Natural killer cell (primary cell): ENCODE measurements at regions not wholly inside any gene's neighbourhood (a gene's known extent, or its start where the extent isn't known, plus 50 kb on each side); places are given as distances from the start of the nearest gene placed in this dataset.

Experiments
- ATAC-seq, 3 donors: fragments of 150-1000 bp in 2 of 3; fragments of 200-7000 bp in 1 of 3; cut with Tn5 transposase; 1 replicate in 1 of 3; 2 replicates in 2 of 3; pipeline ENCODE4 v1.10.0; 2021; ENCODE audit warnings: mild to moderate bottlenecking in 2 of 3, moderate library complexity in 2 of 3
- DNase-seq, 2 donors: peaks; one replicate each; pipeline versions ENCODE4 v3.0.0 to v3.0.0-alpha.2; 2013 to 2021; ENCODE audit warnings: mixed read lengths in 1 of 2
- H3K27ac ChIP-seq: one replicate; pipeline ENCODE4 v1.5.1; 2013; ENCODE audit warnings: mild to moderate bottlenecking, low read length
- H3K27me3 ChIP-seq: one replicate; pipeline ENCODE4 v1.6.1; 2013; ENCODE audit warnings: low read length; ENCODE audit not compliant: control insufficient read depth, insufficient read depth
- H3K36me3 ChIP-seq: one replicate; pipeline ENCODE4 v1.6.1; 2013; ENCODE audit warnings: low read length; ENCODE audit not compliant: control insufficient read depth, insufficient read depth
- H3K4me1 ChIP-seq: one replicate; pipeline ENCODE4 v1.6.1; 2013; ENCODE audit warnings: low read length; ENCODE audit not compliant: control insufficient read depth, insufficient read depth
- H3K4me3 ChIP-seq: one replicate; pipeline ENCODE4 v1.5.1; 2013; ENCODE audit warnings: low read length
- H3K9me3 ChIP-seq: one replicate; pipeline ENCODE4 v1.6.1; 2013; ENCODE audit warnings: low read length; ENCODE audit not compliant: control insufficient read depth, insufficient read depth
- H3K27ac Mint-ChIP-seq, 2 donors: one replicate each; pipeline ENCODE4 v1.8.0; 2022; ENCODE audit warnings: mild to moderate bottlenecking in 2 of 2, mixed read lengths in 2 of 2, moderate library complexity in 1 of 2
- H3K27me3 Mint-ChIP-seq, 2 donors: one replicate each; pipeline ENCODE4 v1.8.0; 2022; ENCODE audit warnings: low read depth in 2 of 2, mixed read lengths in 2 of 2
- H3K36me3 Mint-ChIP-seq: one replicate; pipeline ENCODE4 v1.8.0; 2022; ENCODE audit warnings: mixed read lengths
- H3K4me1 Mint-ChIP-seq, 2 donors: one replicate each; pipeline ENCODE4 v1.8.0; 2022; ENCODE audit warnings: mixed read lengths in 2 of 2
- H3K4me3 Mint-ChIP-seq: one replicate; pipeline ENCODE4 v1.8.0; 2022; ENCODE audit warnings: mild to moderate bottlenecking, moderate library complexity, mixed read lengths
- H3K9me3 Mint-ChIP-seq, 2 donors: one replicate each; pipeline ENCODE4 v1.8.0; 2022; ENCODE audit warnings: mixed read lengths in 2 of 2
- WGBS: methylation state at CpG from one replicate; pipeline ENCODE4 v1.1.7; 2013; ENCODE audit warnings: missing lambda C conversion rate; ENCODE audit not compliant: insufficient coverage; 5-methylcytosine and 5-hydroxymethylcytosine counted together
- intact Hi-C: fragments of 100-400 bp; cut with micrococcal nuclease; formaldehyde crosslinking; loops from one replicate; pipeline ENCODE4 v1.14.2; 2022
- TF ChIP-seq, protein P1 (sequence below): fragments of 200-600 bp; IDR thresholded peaks from one replicate; pipeline ENCODE4 v1.8.0; 2022; ENCODE audit warnings: antibody characterized with exemption

DNA sequence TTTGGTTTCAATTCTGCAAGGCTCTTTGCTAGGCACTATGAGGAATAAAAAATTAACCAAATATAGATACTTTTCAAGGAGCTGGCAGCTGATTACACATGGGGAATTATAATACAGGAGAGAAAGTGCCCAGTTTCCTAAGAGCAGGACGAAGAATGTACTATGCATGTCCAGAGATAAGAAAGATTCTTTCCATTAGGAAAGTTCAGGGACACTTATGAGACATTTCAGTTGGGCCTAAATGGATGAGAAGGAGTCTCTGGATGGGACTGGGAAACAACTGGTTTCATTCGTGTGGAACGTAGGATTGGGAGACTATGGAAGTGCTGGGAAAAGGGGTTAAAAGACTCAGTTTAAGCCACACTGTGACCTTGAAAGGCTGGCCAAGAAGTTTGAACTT lies 63.5 kb upstream of the MROH9 start:
- Mint-ChIP-seq H3K27me3 (peaks cover 6 to 7% of the 10 kb centered on the region in 2 donors), H3K27ac (no peak overlapping the region), H3K4me1 (no peaks in the 10 kb centered on the region), H3K9me3 (peaks cover 0 to 2% of the 10 kb centered on the region in 2 donors), H3K4me3 (no peak overlapping the region), H3K36me3 (no peaks in the 10 kb centered on the region)
- H3K4me3 ChIP-seq: no peak overlapping the region
- no peaks in the 10 kb centered on the region for H3K27me3 ChIP-seq
- DNase-seq (no peak), ATAC-seq (no peak)
- WGBS: 70% methylated on average over 3 of the region's 3 CpGs
- H3K36me3 ChIP-seq: no peaks in the 10 kb centered on the region
- H3K9me3 ChIP-seq: no peaks in the 10 kb centered on the region
- TF ChIP-seq, protein P1, sequence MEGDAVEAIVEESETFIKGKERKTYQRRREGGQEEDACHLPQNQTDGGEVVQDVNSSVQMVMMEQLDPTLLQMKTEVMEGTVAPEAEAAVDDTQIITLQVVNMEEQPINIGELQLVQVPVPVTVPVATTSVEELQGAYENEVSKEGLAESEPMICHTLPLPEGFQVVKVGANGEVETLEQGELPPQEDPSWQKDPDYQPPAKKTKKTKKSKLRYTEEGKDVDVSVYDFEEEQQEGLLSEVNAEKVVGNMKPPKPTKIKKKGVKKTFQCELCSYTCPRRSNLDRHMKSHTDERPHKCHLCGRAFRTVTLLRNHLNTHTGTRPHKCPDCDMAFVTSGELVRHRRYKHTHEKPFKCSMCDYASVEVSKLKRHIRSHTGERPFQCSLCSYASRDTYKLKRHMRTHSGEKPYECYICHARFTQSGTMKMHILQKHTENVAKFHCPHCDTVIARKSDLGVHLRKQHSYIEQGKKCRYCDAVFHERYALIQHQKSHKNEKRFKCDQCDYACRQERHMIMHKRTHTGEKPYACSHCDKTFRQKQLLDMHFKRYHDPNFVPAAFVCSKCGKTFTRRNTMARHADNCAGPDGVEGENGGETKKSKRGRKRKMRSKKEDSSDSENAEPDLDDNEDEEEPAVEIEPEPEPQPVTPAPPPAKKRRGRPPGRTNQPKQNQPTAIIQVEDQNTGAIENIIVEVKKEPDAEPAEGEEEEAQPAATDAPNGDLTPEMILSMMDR: no peak
- intact Hi-C loops: no loop called here
- H3K27ac ChIP-seq: no peak overlapping the region
- H3K4me1 ChIP-seq: no peaks in the 10 kb centered on the region

DNA sequence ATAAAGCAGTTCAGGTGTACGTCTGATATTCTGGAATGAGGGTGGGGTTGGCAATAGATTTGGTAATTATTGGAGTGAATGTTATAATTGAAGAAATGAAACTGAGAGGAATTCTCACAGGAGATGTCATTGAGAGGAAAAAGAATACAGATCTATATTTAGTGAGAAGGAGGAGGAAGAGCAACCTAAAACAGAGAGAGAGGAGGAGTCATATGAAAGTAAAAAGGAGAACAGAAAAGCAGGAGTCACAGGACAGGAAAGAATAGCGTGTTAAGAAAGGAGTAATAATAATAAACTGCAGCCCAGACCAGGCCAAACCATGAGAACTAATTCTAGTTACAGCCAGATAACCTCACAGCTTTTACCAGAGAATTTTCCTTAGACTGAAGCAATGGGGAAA lies 62.7 kb upstream of the MROH9 start:
- H3K27ac Mint-ChIP-seq: no peak overlapping the region
- Histone ChIP-seq H3K4me3 (no peak overlapping the region), H3K36me3 (no peaks in the 10 kb centered on the region), H3K27me3 (no peaks in the 10 kb centered on the region), H3K27ac (no peak overlapping the region), H3K9me3 (no peaks in the 10 kb centered on the region), H3K4me1 (no peaks in the 10 kb centered on the region)
- peaks cover 0 to 2% of the 10 kb centered on the region in 2 donors for H3K9me3 Mint-ChIP-seq
- ATAC-seq (no peak), DNase-seq (no peak)
- peaks cover 6 to 9% of the 10 kb centered on the region in 2 donors for H3K27me3 Mint-ChIP-seq
- TF ChIP-seq, protein P1: no peak
- H3K4me3 Mint-ChIP-seq: no peak overlapping the region
- H3K4me1 Mint-ChIP-seq: no peaks in the 10 kb centered on the region
- no peaks in the 10 kb centered on the region for H3K36me3 Mint-ChIP-seq
- intact Hi-C loops: no loop called here
- WGBS: 60% methylated on average over 2 of the region's 2 CpGs

DNA sequence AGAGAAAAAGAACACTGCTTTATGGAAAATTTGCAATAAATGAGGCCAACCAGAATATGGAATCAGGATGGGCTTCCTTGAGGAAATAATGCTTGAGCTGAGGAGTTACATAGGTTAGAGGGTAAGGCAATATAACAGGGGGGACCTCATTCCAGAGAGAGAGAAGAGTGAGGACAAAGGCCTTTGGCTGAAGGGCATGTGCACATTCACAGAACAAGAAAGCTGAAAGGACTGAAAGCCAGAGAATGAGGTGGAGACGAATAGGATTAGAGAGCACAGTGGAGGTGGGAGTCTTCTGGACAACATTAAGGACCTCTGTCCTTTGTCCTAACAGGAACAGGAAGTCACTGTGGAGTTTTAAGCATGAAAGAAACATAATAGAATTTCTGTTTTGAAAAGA lies 60.7 kb upstream of the MROH9 start:
- TF ChIP-seq, protein P1: no peak
- Mint-ChIP-seq H3K36me3 (no peaks in the 10 kb centered on the region), H3K4me3 (no peak overlapping the region), H3K27ac (no peak overlapping the region), H3K9me3 (peaks cover 3 to 5% of the 10 kb centered on the region in 2 donors), H3K27me3 (peaks cover 8 to 16% of the 10 kb centered on the region in 2 donors), H3K4me1 (no peaks in the 10 kb centered on the region)
- Histone ChIP-seq H3K36me3 (no peaks in the 10 kb centered on the region), H3K27me3 (no peaks in the 10 kb centered on the region), H3K9me3 (no peaks in the 10 kb centered on the region), H3K4me3 (no peak overlapping the region), H3K27ac (no peak overlapping the region), H3K4me1 (no peaks in the 10 kb centered on the region)
- DNase-seq (no peak), ATAC-seq (no peak)
- intact Hi-C loops: no loop called here
- 72% methylated on average over 1 of the region's 1 CpG for WGBS
